RWPE2 (cell line): ENCODE measurements at regions not wholly inside any gene's neighbourhood (a gene's known extent, or its start where the extent isn't known, plus 50 kb on each side); places are given as distances from the start of the nearest gene placed in this dataset.

Experiments used
- ATAC-seq: fragments of 200-7000 bp; cut with Tn5 transposase; 3 replicates; pipeline ENCODE4 v1.9.1; 2021; ENCODE audit warnings: low read depth
- DNase-seq: peaks from one replicate; pipeline ENCODE4 v3.0.0-alpha.2; 2020; ENCODE audit warnings: low spot score
- H3K27ac ChIP-seq: fragments of 450-650 bp; 2 replicates; pipeline ENCODE4 v1.5.1; 2017; ENCODE audit warnings: mild to moderate bottlenecking; ENCODE audit not compliant: poor library complexity, severe bottlenecking
- H3K27me3 ChIP-seq: fragments of 250-450 bp; sonication (Bioruptor Pico); 2 replicates; pipeline ENCODE4 v1.5.1; 2021; ENCODE audit warnings: mild to moderate bottlenecking, moderate library complexity; ENCODE audit not compliant: insufficient read depth, poor library complexity, severe bottlenecking
- H3K36me3 ChIP-seq: fragments of 250-450 bp; sonication (Bioruptor Pico); 2 replicates; pipeline ENCODE4 v1.5.1; 2020; ENCODE audit warnings: low read depth, mild to moderate bottlenecking, moderate library complexity
- H3K4me1 ChIP-seq: fragments of 250-450 bp; sonication (Bioruptor Pico); 2 replicates; pipeline ENCODE4 v1.5.1; 2021; ENCODE audit warnings: mild to moderate bottlenecking, moderate library complexity; ENCODE audit not compliant: insufficient read depth, poor library complexity, severe bottlenecking
- H3K4me3 ChIP-seq: fragments of 250-450 bp; sonication (Bioruptor Pico); 2 replicates; pipeline ENCODE4 v1.5.1; 2021; ENCODE audit warnings: mild to moderate bottlenecking, moderate library complexity; ENCODE audit not compliant: severe bottlenecking
- H3K9me3 ChIP-seq: fragments of 250-450 bp; sonication (Bioruptor Pico); 2 replicates; pipeline ENCODE4 v1.5.1; 2021; ENCODE audit warnings: mild to moderate bottlenecking, moderate library complexity; ENCODE audit not compliant: severe bottlenecking
- CTCF ChIP-seq: fragments of 450-650 bp; IDR thresholded peaks from one replicate; pipeline ENCODE4 v1.5.1; 2017; ENCODE audit warnings: mild to moderate bottlenecking, moderate library complexity; ENCODE audit not compliant: poor library complexity, severe bottlenecking

- H3K9me3 ChIP-seq, result no peaks in the 10 kb centered on the region
- H3K4me3 ChIP-seq, result no peak overlapping the region
- no peaks in the 10 kb centered on the region for H3K36me3 ChIP-seq
- ATAC-seq, result no peak
- DNase-seq, result no peak
- TF ChIP-seq CTCF, result no peak
- H3K27ac ChIP-seq, result no peak overlapping the region
- no peaks in the 10 kb centered on the region for H3K4me1 ChIP-seq
- H3K27me3 ChIP-seq, result peaks cover 10% of the 10 kb centered on the region
These were observed 630.7 kb upstream of the MMS22L start for GRCh38 chr6:97913721-97914120.

DNA sequence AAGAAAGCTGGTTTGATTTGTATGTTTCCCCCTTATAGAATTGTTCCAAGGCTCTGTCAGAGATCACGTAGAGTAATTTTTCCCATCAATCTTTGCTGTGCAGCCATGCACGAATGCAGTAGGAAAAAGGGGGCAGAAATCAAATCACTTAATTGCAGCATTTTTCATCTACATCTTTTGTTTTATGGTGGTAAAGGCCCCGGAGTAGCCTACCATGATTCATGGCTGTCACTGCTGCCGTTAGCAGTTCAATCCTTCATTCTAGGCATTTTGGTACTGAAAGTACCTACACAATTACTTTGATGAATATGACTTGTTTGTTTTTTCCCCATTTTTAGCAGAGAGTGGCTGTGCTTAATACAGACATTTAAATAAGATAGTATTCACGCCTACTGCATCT is 631.9 kb upstream of the MMS22L start:
- no peaks in the 10 kb centered on the region for H3K4me1 ChIP-seq
- no peaks in the 10 kb centered on the region for H3K9me3 ChIP-seq
- peaks cover 10% of the 10 kb centered on the region for H3K27me3 ChIP-seq
- H3K36me3 ChIP-seq, result no peaks in the 10 kb centered on the region
- H3K27ac ChIP-seq, result no peak overlapping the region
- ATAC-seq (no peak), DNase-seq (no peak)
- TF ChIP-seq CTCF, result no peak
- H3K4me3 ChIP-seq, result no peak overlapping the region

DNA sequence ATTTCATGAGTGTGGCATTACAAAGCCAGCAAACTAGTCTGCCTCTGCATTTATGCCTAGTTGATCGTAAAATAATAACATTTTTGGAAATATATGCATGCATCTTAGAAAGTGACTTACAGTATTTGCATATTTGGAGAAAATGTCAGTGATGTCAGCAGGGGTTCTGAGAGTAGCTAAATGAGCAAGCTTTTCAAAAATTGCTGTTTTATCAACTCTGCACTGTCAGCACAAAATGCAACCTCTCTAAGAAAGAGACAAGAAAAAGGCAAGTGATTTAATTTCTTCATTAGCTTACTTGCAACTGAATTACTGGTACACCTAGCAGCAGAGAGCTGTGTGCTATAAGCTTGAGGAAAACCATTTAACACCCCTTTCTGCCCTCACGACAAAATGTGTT is 632.5 kb upstream of the MMS22L start:
- Histone ChIP-seq H3K4me1 (no peaks in the 10 kb centered on the region), H3K36me3 (no peaks in the 10 kb centered on the region), H3K4me3 (no peak overlapping the region), H3K27me3 (peaks cover 10% of the 10 kb centered on the region), H3K27ac (no peak overlapping the region), H3K9me3 (no peaks in the 10 kb centered on the region)
- DNase-seq (no peak), ATAC-seq (no peak)
- TF ChIP-seq CTCF, result no peak

DNA sequence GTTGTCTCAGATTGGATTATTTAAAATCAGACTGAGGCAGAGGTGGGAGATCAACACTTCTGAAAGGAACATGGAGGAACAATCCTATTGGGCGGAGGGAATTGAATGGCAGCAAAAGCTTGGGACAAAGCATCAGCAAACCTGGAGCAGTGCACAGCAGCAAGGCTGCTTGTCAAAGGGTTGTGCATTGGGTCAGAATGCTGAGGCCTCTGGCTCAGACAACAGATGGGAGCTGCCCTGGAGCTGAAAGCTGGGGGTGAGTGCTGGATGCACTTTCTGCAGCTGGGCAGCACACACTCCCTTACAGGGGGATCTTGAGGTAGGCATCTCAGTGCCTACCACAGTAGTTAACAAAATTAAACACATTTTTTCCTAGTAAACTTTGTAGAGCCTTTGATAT is 634.4 kb upstream of the MMS22L start:
- no peak for TF ChIP-seq CTCF
- ATAC-seq (no peak), DNase-seq (no peak)
- no peak overlapping the region for H3K27ac ChIP-seq
- no peaks in the 10 kb centered on the region for H3K36me3 ChIP-seq
- H3K9me3 ChIP-seq, result no peaks in the 10 kb centered on the region
- no peaks in the 10 kb centered on the region for H3K4me1 ChIP-seq
- H3K4me3 ChIP-seq, result no peak overlapping the region
- H3K27me3 ChIP-seq, result peaks cover 19% of the 10 kb centered on the region

- no peak for TF ChIP-seq CTCF
- H3K36me3 ChIP-seq, result no peaks in the 10 kb centered on the region
- no peaks in the 10 kb centered on the region for H3K9me3 ChIP-seq
- ATAC-seq, result no peak
- H3K27me3 ChIP-seq, result peaks cover 29% of the 10 kb centered on the region
- H3K27ac ChIP-seq, result no peak overlapping the region
- no peak overlapping the region for H3K4me3 ChIP-seq
- H3K4me1 ChIP-seq, result no peaks in the 10 kb centered on the region
- DNase-seq, result no peak
These were observed 636.0 kb upstream of the MMS22L start for GRCh38 chr6:97919046-97919445.
